ENCODE measurements at regions not wholly inside any gene's neighbourhood (a gene's known extent, or its start where the extent isn't known, plus 50 kb on each side); places are given as distances from the start of the nearest gene placed in this dataset.

DNA sequence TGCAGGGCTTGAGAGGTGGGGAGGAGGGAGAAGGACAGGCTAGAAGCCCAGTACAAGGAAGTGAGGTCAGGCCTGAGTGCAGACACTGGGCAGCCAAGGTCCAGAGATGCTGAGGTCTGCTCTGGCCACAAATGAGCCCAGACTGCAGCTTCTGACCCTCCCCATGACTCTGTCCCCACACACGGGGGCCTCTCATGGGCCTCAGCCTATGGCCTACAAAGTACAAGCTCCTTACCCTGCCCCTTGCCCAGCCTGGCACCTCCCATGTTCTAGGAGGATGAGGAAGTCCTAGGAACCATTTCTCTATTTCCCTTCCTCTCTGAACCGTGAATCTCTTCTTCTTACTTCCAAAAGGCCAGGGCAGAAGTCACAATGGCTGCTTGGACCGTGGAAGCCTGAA lies 193.8 kb downstream of the ANKRD30B start:
- TF ChIP-seq, protein P1, sequence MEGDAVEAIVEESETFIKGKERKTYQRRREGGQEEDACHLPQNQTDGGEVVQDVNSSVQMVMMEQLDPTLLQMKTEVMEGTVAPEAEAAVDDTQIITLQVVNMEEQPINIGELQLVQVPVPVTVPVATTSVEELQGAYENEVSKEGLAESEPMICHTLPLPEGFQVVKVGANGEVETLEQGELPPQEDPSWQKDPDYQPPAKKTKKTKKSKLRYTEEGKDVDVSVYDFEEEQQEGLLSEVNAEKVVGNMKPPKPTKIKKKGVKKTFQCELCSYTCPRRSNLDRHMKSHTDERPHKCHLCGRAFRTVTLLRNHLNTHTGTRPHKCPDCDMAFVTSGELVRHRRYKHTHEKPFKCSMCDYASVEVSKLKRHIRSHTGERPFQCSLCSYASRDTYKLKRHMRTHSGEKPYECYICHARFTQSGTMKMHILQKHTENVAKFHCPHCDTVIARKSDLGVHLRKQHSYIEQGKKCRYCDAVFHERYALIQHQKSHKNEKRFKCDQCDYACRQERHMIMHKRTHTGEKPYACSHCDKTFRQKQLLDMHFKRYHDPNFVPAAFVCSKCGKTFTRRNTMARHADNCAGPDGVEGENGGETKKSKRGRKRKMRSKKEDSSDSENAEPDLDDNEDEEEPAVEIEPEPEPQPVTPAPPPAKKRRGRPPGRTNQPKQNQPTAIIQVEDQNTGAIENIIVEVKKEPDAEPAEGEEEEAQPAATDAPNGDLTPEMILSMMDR (IDR thresholded peaks at IDR 0.05), result no peak
- TF ChIP-seq POLR2A (IDR thresholded peaks at IDR 0.05) (no peak), POLR2AphosphoS5 (IDR thresholded peaks at IDR 0.05) (no peak)

Data from breast epithelium (tissue), 3 donors.